Breast epithelium (tissue), 4 donors: ENCODE measurements at regions not wholly inside any gene's neighbourhood (a gene's known extent, or its start where the extent isn't known, plus 50 kb on each side); places are given as distances from the start of the nearest gene placed in this dataset.

ENCODE experiments used
- DNase-seq, 2 donors: peaks; one replicate each; pipeline ENCODE4 v3.0.0-alpha.2; 2019; ENCODE audit warnings: low spot score in 2 of 2
- H3K27ac ChIP-seq, 2 donors: fragments of 200-600 bp; sonication (generic) in 1 of 2; one replicate each; pipeline ENCODE4 v1.5.1; 2016 to 2019; ENCODE audit warnings: mild to moderate bottlenecking in 1 of 2
- H3K27me3 ChIP-seq, 2 donors: fragments of 200-600 bp; sonication (generic) in 1 of 2; one replicate each; pipeline versions ENCODE4 v1.5.1 to v1.6.0; 2017 to 2019; ENCODE audit warnings: control low read depth in 1 of 2, mild to moderate bottlenecking in 1 of 2
- H3K36me3 ChIP-seq: fragments of 200-600 bp; one replicate; pipeline ENCODE4 v1.5.1; 2019
- H3K4me1 ChIP-seq, 2 donors: fragments of 200-600 bp; sonication (generic); one replicate each; pipeline ENCODE4 v1.5.1; 2016 to 2019; ENCODE audit warnings: control low read depth in 1 of 2
- H3K4me3 ChIP-seq, 3 donors: fragments of 200-600 bp; sonication (generic); 1 replicate in 2 of 3; 2 replicates in 1 of 3; pipeline ENCODE4 v1.5.1; 2016 to 2019; ENCODE audit warnings: mild to moderate bottlenecking in 3 of 3, moderate library complexity in 2 of 3
- H3K9me3 ChIP-seq, 2 donors: fragments of 200-600 bp; sonication (generic) in 1 of 2; one replicate each; pipeline ENCODE4 v1.5.1; 2016 to 2019; ENCODE audit warnings: control low read depth in 1 of 2
- CTCF ChIP-seq, 3 donors: fragments of 450-650 bp; IDR thresholded peaks; one replicate each; pipeline ENCODE4 v1.5.1; 2016 to 2017; ENCODE audit warnings: antibody characterized with exemption in 3 of 3, mild to moderate bottlenecking in 3 of 3, moderate library complexity in 3 of 3
- POLR2A ChIP-seq: fragments of 450-650 bp; IDR thresholded peaks from one replicate; pipeline ENCODE4 v1.6.1; 2016; ENCODE audit warnings: antibody characterized with exemption, mild to moderate bottlenecking, moderate library complexity
- POLR2AphosphoS5 ChIP-seq, 3 donors: sonication (generic); formaldehyde crosslinking; IDR thresholded peaks; one replicate each; pipeline ENCODE4 v1.6.1; 2017; ENCODE audit warnings: antibody characterized with exemption in 3 of 3
- intact Hi-C: fragments of 100-400 bp; cut with DNase I; formaldehyde crosslinking; loops from one replicate; pipeline ENCODE4 v1.15.1; 2023; ENCODE audit warnings: low total_unique reads

- Histone ChIP-seq H3K27ac (peak overlapping the region; percentile 57 to 58), H3K27me3 (no peaks in the 10 kb centered on the region), H3K36me3 (no peaks in the 10 kb centered on the region), H3K9me3 (no peaks in the 10 kb centered on the region), H3K4me3 (no peak overlapping the region), H3K4me1 (no peaks in the 10 kb centered on the region)
- TF ChIP-seq CTCF (IDR thresholded peaks at IDR 0.05) (no peak), POLR2AphosphoS5 (IDR thresholded peaks at IDR 0.05) (no peak), POLR2A (no peak)
- DNase-seq, result peak in 1 of 2 donors; percentile 58
- intact Hi-C loops, result no loop called here
These were observed 238.7 kb downstream of the KIF20B start for GRCh38 chr10:89940076-89940475.

GRCh38 chr10:89942217-89942616 is 240.8 kb downstream of the KIF20B start:
- no peak for DNase-seq
- Histone ChIP-seq H3K27ac (peak overlapping the region in 1 of 2 donors; percentile 10), H3K4me3 (no peak overlapping the region), H3K4me1 (no peaks in the 10 kb centered on the region), H3K9me3 (no peaks in the 10 kb centered on the region), H3K36me3 (no peaks in the 10 kb centered on the region), H3K27me3 (no peaks in the 10 kb centered on the region)
- intact Hi-C loops, result no loop called here
- TF ChIP-seq CTCF (IDR thresholded peaks at IDR 0.05) (no peak), POLR2A (no peak), POLR2AphosphoS5 (IDR thresholded peaks at IDR 0.05) (no peak)

- Histone ChIP-seq H3K4me1 (no peaks in the 10 kb centered on the region), H3K4me3 (no peak overlapping the region), H3K36me3 (no peaks in the 10 kb centered on the region), H3K9me3 (no peaks in the 10 kb centered on the region), H3K27me3 (no peaks in the 10 kb centered on the region), H3K27ac (no peak overlapping the region)
- intact Hi-C loops, result no loop called here
- no peak for DNase-seq
- no peak for TF ChIP-seq CTCF (IDR thresholded peaks at IDR 0.05)
- no peak for TF ChIP-seq POLR2A
- no peak for TF ChIP-seq POLR2AphosphoS5 (IDR thresholded peaks at IDR 0.05)
These were observed 242.7 kb downstream of the KIF20B start for GRCh38 chr10:89944138-89944537.

GRCh38 chr10:89946106-89946505 is 244.7 kb downstream of the KIF20B start:
- Histone ChIP-seq H3K27ac (no peak overlapping the region), H3K36me3 (no peaks in the 10 kb centered on the region), H3K27me3 (no peaks in the 10 kb centered on the region), H3K4me3 (no peak overlapping the region), H3K9me3 (no peaks in the 10 kb centered on the region), H3K4me1 (no peaks in the 10 kb centered on the region)
- no peak for DNase-seq
- intact Hi-C loops, result no loop called here
- no peak for TF ChIP-seq POLR2AphosphoS5 (IDR thresholded peaks at IDR 0.05)
- TF ChIP-seq CTCF (IDR thresholded peaks at IDR 0.05), result no peak
- no peak for TF ChIP-seq POLR2A

- intact Hi-C loops, result no loop called here
These were observed 248.1 kb downstream of the KIF20B start for GRCh38 chr10:89949496-89949895.

More at GRCh38 chr10:89949496-89949895, 248.1 kb downstream of the KIF20B start:
- no peaks in the 10 kb centered on the region for H3K4me1 ChIP-seq
- H3K9me3 ChIP-seq, result no peaks in the 10 kb centered on the region
- no peaks in the 10 kb centered on the region for H3K27me3 ChIP-seq
- TF ChIP-seq POLR2A, result no peak
- no peak for TF ChIP-seq POLR2AphosphoS5 (IDR thresholded peaks at IDR 0.05)
- TF ChIP-seq CTCF (IDR thresholded peaks at IDR 0.05), result no peak
- no peaks in the 10 kb centered on the region for H3K36me3 ChIP-seq
- no peak overlapping the region for H3K4me3 ChIP-seq
- no peak overlapping the region for H3K27ac ChIP-seq
- DNase-seq, result no peak
